Peyer's patch (tissue), 4 donors: ENCODE measurements at regions not wholly inside any gene's neighbourhood (a gene's known extent, or its start where the extent isn't known, plus 50 kb on each side); places are given as distances from the start of the nearest gene placed in this dataset.

ENCODE experiments used
- DNase-seq, 3 donors: peaks; one replicate each; pipeline ENCODE4 v3.0.0-alpha.2; 2017 to 2019
- H3K27ac ChIP-seq, 4 donors: fragments of 200-600 bp; sonication (generic); one replicate each; pipeline ENCODE4 v1.5.1; 2016 to 2019
- H3K27me3 ChIP-seq, 2 donors: fragments of 200-600 bp; sonication (generic); one replicate each; pipeline ENCODE4 v1.5.1; 2019
- H3K36me3 ChIP-seq, 3 donors: fragments of 200-600 bp; sonication (generic); one replicate each; pipeline ENCODE4 v1.5.1; 2016 to 2019
- H3K4me1 ChIP-seq, 4 donors: fragments of 200-600 bp; sonication (generic); one replicate each; pipeline ENCODE4 v1.5.1; 2016 to 2019
- H3K4me3 ChIP-seq, 4 donors: fragments of 200-600 bp; sonication (generic); 1 replicate in 3 of 4; 2 replicates in 1 of 4; pipeline ENCODE4 v1.5.1; 2016 to 2019; ENCODE audit warnings: mild to moderate bottlenecking in 1 of 4
- H3K9me3 ChIP-seq, 4 donors: fragments of 200-600 bp; sonication (generic); one replicate each; pipeline ENCODE4 v1.5.1; 2016 to 2019; ENCODE audit warnings: mild to moderate bottlenecking in 1 of 4
- CTCF ChIP-seq, 6 experiments: fragments of 450-650 bp in 4 of 6; fragments of 200-600 bp in 2 of 6; sonication (generic) in 1 of 6; IDR thresholded peaks; one replicate each; pipeline ENCODE4 v1.5.1; 2017 to 2019; ENCODE audit warnings: antibody characterized with exemption in 6 of 6, mild to moderate bottlenecking in 3 of 6, moderate library complexity in 1 of 6
- POLR2A ChIP-seq, 2 donors: fragments of 450-650 bp; IDR thresholded peaks; one replicate each; pipeline ENCODE4 v1.5.1; 2017; ENCODE audit warnings: antibody characterized with exemption in 2 of 2, mild to moderate bottlenecking in 2 of 2, moderate library complexity in 2 of 2

GRCh38 chr2:11028407-11028916, 116.7 kb downstream of the KCNF1 start:
- no peak for DNase-seq
- Histone ChIP-seq H3K4me1 (no peaks in the 10 kb centered on the region), H3K27ac (no peak overlapping the region), H3K4me3 (no peak overlapping the region), H3K27me3 (no peaks in the 10 kb centered on the region), H3K36me3 (no peaks in the 10 kb centered on the region), H3K9me3 (no peaks in the 10 kb centered on the region)
- TF ChIP-seq CTCF (IDR thresholded peaks at IDR 0.05) = no peak
- no peak for TF ChIP-seq POLR2A (IDR thresholded peaks at IDR 0.05)

GRCh38 chr2:11029136-11029535, 117.4 kb downstream of the KCNF1 start:
- no peak overlapping the region for H3K27ac ChIP-seq
- no peaks in the 10 kb centered on the region for H3K9me3 ChIP-seq
- no peak overlapping the region for H3K4me3 ChIP-seq
- no peaks in the 10 kb centered on the region for H3K4me1 ChIP-seq
- DNase-seq = no peak
- H3K36me3 ChIP-seq = no peaks in the 10 kb centered on the region
- no peak for TF ChIP-seq CTCF (IDR thresholded peaks at IDR 0.05)
- no peak for TF ChIP-seq POLR2A (IDR thresholded peaks at IDR 0.05)
- no peaks in the 10 kb centered on the region for H3K27me3 ChIP-seq

- H3K9me3 ChIP-seq = no peaks in the 10 kb centered on the region
- TF ChIP-seq POLR2A (IDR thresholded peaks at IDR 0.05) (no peak), CTCF (IDR thresholded peaks at IDR 0.05) (no peak)
- no peak overlapping the region for H3K4me3 ChIP-seq
- no peak overlapping the region for H3K27ac ChIP-seq
- no peaks in the 10 kb centered on the region for H3K36me3 ChIP-seq
- no peaks in the 10 kb centered on the region for H3K4me1 ChIP-seq
- no peaks in the 10 kb centered on the region for H3K27me3 ChIP-seq
- no peak for DNase-seq
These were observed 118.3 kb downstream of the KCNF1 start for GRCh38 chr2:11030036-11030435.

GRCh38 chr2:11030909-11031308, 119.2 kb downstream of the KCNF1 start:
- Histone ChIP-seq H3K4me3 (no peak overlapping the region), H3K36me3 (no peaks in the 10 kb centered on the region), H3K27me3 (no peaks in the 10 kb centered on the region), H3K9me3 (no peaks in the 10 kb centered on the region), H3K4me1 (no peaks in the 10 kb centered on the region), H3K27ac (no peak overlapping the region)
- no peak for DNase-seq
- TF ChIP-seq POLR2A (IDR thresholded peaks at IDR 0.05) (no peak), CTCF (IDR thresholded peaks at IDR 0.05) (no peak)

GRCh38 chr2:11031876-11032275, 120.1 kb downstream of the KCNF1 start:
- no peak for DNase-seq
- Histone ChIP-seq H3K27me3 (no peaks in the 10 kb centered on the region), H3K4me3 (no peak overlapping the region), H3K4me1 (no peaks in the 10 kb centered on the region), H3K27ac (no peak overlapping the region), H3K36me3 (no peaks in the 10 kb centered on the region), H3K9me3 (no peaks in the 10 kb centered on the region)
- no peak for TF ChIP-seq POLR2A (IDR thresholded peaks at IDR 0.05)
- no peak for TF ChIP-seq CTCF (IDR thresholded peaks at IDR 0.05)

GRCh38 chr2:11032396-11032795, 120.7 kb downstream of the KCNF1 start:
- H3K4me1 ChIP-seq = no peaks in the 10 kb centered on the region
- H3K36me3 ChIP-seq = no peaks in the 10 kb centered on the region
- H3K27me3 ChIP-seq = no peaks in the 10 kb centered on the region
- DNase-seq = no peak
- no peaks in the 10 kb centered on the region for H3K9me3 ChIP-seq
- no peak overlapping the region for H3K27ac ChIP-seq
- H3K4me3 ChIP-seq = no peak overlapping the region
- no peak for TF ChIP-seq POLR2A (IDR thresholded peaks at IDR 0.05)
